Neural progenitor cell (in vitro differentiated cells): ENCODE measurements at regions not wholly inside any gene's neighbourhood (a gene's known extent, or its start where the extent isn't known, plus 50 kb on each side); places are given as distances from the start of the nearest gene placed in this dataset.
A peak's percentile ranks its signal among the peaks of the same experiment; 100 is the strongest.

ENCODE experiments used
- DNase-seq: peaks from one replicate; pipeline ENCODE4 v3.0.0-alpha.2; 2016; ENCODE audit warnings: low spot score
- H2AFZ ChIP-seq: fragments of 200-600 bp; sonication (generic); replicated peaks from 2 replicates; pipeline ENCODE4 v1.6.1; 2016; ENCODE audit warnings: antibody characterized with exemption
- H3F3A ChIP-seq: fragments of 200-600 bp; sonication (generic); 2 replicates; pipeline ENCODE4 v1.6.1; 2016; ENCODE audit warnings: antibody characterized with exemption, low read depth
- H3K27ac ChIP-seq: fragments of 200-600 bp; sonication (generic); 2 replicates; pipeline ENCODE4 v1.5.1; 2016; ENCODE audit warnings: mild to moderate bottlenecking
- H3K27me3 ChIP-seq: fragments of 200-600 bp; sonication (generic); 2 replicates; pipeline ENCODE4 v1.6.1; 2016; ENCODE audit warnings: mild to moderate bottlenecking, moderate library complexity
- H3K36me3 ChIP-seq: fragments of 200-600 bp; sonication (generic); 2 replicates; pipeline ENCODE4 v1.5.1; 2016
- H3K4me1 ChIP-seq: fragments of 200-600 bp; sonication (generic); 2 replicates; pipeline ENCODE4 v1.6.1; 2016; ENCODE audit warnings: mixed run types
- H3K4me2 ChIP-seq: fragments of 200-600 bp; sonication (generic); 2 replicates; pipeline ENCODE4 v1.6.1; 2016
- H3K4me3 ChIP-seq: fragments of 200-600 bp; sonication (generic); 2 replicates; pipeline ENCODE4 v1.5.1; 2016
- H3K79me2 ChIP-seq: fragments of 200-600 bp; sonication (generic); 2 replicates; pipeline ENCODE4 v1.6.1; 2016; ENCODE audit warnings: low read depth
- H3K9ac ChIP-seq: fragments of 200-600 bp; sonication (generic); 2 replicates; pipeline ENCODE4 v1.6.1; 2016
- H3K9me3 ChIP-seq: fragments of 200-600 bp; sonication (generic); 2 replicates; pipeline ENCODE4 v1.5.1; 2016; ENCODE audit warnings: low read depth
- H4K20me1 ChIP-seq: fragments of 200-600 bp; sonication (generic); 2 replicates; pipeline ENCODE4 v1.6.1; 2016; ENCODE audit warnings: low read depth
- H3K27ac Mint-ChIP-seq: 3 replicates; pipeline ENCODE4 v1.8.0; 2021; ENCODE audit warnings: mixed read lengths
- H3K27me3 Mint-ChIP-seq: 2 replicates; pipeline ENCODE4 v1.8.0; 2022; ENCODE audit warnings: low read depth, mild to moderate bottlenecking, inconsistent platforms, moderate library complexity, mixed read lengths; ENCODE audit not compliant: insufficient read depth
- H3K36me3 Mint-ChIP-seq: 3 replicates; pipeline ENCODE4 v1.8.0; 2021; ENCODE audit warnings: mixed read lengths
- H3K4me1 Mint-ChIP-seq: 3 replicates; pipeline ENCODE4 v1.8.0; 2021; ENCODE audit warnings: mixed read lengths
- H3K4me3 Mint-ChIP-seq: 3 replicates; pipeline ENCODE4 v1.8.0; 2021; ENCODE audit warnings: mild to moderate bottlenecking, moderate library complexity, mixed read lengths
- H3K9me3 Mint-ChIP-seq: 3 replicates; pipeline ENCODE4 v1.8.0; 2020; ENCODE audit warnings: mixed read lengths
- EZH2 ChIP-seq: fragments of 200-600 bp; sonication (generic); IDR thresholded peaks from 2 replicates; pipeline ENCODE4 v1.6.1; 2017; ENCODE audit warnings: antibody characterized with exemption, mild to moderate bottlenecking, moderate library complexity
- EZH2phosphoT487 ChIP-seq: fragments of 200-600 bp; sonication (generic); IDR thresholded peaks from 2 replicates; pipeline ENCODE4 v1.6.1; 2017; ENCODE audit warnings: antibody characterized with exemption
- TF ChIP-seq, protein P1 (sequence below): fragments of 200-600 bp; sonication (generic); IDR thresholded peaks from 2 replicates; pipeline ENCODE4 v1.5.1; 2017; ENCODE audit warnings: antibody characterized with exemption, mild to moderate bottlenecking

GRCh38 chr2:144597894-144598593, 78.1 kb upstream of the ZEB2 start:
- peaks cover 39% of the 10 kb centered on the region for H3K4me1 Mint-ChIP-seq
- Histone ChIP-seq H3K27me3 (no peaks in the 10 kb centered on the region), H3K4me2 (no peak overlapping the region), H3K36me3 (no peaks in the 10 kb centered on the region), H3K4me1 (peaks cover 37% of the 10 kb centered on the region), H3K27ac (no peak overlapping the region), H3K9me3 (no peaks in the 10 kb centered on the region), H3F3A (peaks cover 8% of the 10 kb centered on the region), H2AFZ (no peak overlapping the region), H3K4me3 (no peak overlapping the region), H3K79me2 (no peaks in the 10 kb centered on the region), H3K9ac (no peak overlapping the region), H4K20me1 (no peaks in the 10 kb centered on the region)
- peaks cover 2% of the 10 kb centered on the region for H3K27me3 Mint-ChIP-seq
- peaks cover 10% of the 10 kb centered on the region for H3K9me3 Mint-ChIP-seq
- H3K36me3 Mint-ChIP-seq: peaks cover 4% of the 10 kb centered on the region
- no peak for TF ChIP-seq EZH2phosphoT487
- TF ChIP-seq, protein P1, sequence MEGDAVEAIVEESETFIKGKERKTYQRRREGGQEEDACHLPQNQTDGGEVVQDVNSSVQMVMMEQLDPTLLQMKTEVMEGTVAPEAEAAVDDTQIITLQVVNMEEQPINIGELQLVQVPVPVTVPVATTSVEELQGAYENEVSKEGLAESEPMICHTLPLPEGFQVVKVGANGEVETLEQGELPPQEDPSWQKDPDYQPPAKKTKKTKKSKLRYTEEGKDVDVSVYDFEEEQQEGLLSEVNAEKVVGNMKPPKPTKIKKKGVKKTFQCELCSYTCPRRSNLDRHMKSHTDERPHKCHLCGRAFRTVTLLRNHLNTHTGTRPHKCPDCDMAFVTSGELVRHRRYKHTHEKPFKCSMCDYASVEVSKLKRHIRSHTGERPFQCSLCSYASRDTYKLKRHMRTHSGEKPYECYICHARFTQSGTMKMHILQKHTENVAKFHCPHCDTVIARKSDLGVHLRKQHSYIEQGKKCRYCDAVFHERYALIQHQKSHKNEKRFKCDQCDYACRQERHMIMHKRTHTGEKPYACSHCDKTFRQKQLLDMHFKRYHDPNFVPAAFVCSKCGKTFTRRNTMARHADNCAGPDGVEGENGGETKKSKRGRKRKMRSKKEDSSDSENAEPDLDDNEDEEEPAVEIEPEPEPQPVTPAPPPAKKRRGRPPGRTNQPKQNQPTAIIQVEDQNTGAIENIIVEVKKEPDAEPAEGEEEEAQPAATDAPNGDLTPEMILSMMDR: no peak
- no peak for TF ChIP-seq EZH2
- no peak overlapping the region for H3K4me3 Mint-ChIP-seq
- H3K27ac Mint-ChIP-seq: no peak overlapping the region
- DNase-seq: no peak

DNA sequence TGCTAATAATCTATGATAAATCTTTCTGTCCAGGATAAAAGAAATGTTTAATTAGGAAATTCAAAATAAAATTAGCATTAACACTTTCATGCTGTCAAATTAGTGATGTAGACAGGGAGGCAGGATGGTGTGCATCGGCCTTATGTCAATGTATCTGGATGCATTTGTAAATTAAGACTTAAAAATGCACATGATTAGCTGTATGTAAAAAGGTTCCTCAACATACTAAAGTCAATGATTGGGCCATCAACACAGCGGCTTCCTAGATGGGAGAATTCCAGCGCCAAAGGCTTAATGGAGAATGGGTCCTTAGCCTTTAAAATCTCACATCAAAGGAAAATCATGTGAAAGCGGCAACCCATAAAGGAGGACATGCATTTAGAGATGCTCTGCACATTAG, 77.5 kb upstream of the ZEB2 start:
- Histone ChIP-seq H3K27me3 (no peaks in the 10 kb centered on the region), H2AFZ (no peak overlapping the region), H3K4me2 (no peak overlapping the region), H3K36me3 (no peaks in the 10 kb centered on the region), H3K9me3 (no peaks in the 10 kb centered on the region), H3K4me3 (no peak overlapping the region), H3K4me1 (peaks cover 43% of the 10 kb centered on the region), H3K79me2 (no peaks in the 10 kb centered on the region), H4K20me1 (no peaks in the 10 kb centered on the region), H3F3A (peaks cover 9% of the 10 kb centered on the region), H3K9ac (no peak overlapping the region), H3K27ac (no peak overlapping the region)
- TF ChIP-seq, protein P1: no peak
- TF ChIP-seq EZH2phosphoT487: no peak
- no peak for TF ChIP-seq EZH2
- peaks cover 2% of the 10 kb centered on the region for H3K27me3 Mint-ChIP-seq
- H3K27ac Mint-ChIP-seq: no peak overlapping the region
- peaks cover 43% of the 10 kb centered on the region for H3K4me1 Mint-ChIP-seq
- DNase-seq: no peak
- peaks cover 4% of the 10 kb centered on the region for H3K36me3 Mint-ChIP-seq
- H3K4me3 Mint-ChIP-seq: no peak overlapping the region
- H3K9me3 Mint-ChIP-seq: peaks cover 10% of the 10 kb centered on the region

DNA sequence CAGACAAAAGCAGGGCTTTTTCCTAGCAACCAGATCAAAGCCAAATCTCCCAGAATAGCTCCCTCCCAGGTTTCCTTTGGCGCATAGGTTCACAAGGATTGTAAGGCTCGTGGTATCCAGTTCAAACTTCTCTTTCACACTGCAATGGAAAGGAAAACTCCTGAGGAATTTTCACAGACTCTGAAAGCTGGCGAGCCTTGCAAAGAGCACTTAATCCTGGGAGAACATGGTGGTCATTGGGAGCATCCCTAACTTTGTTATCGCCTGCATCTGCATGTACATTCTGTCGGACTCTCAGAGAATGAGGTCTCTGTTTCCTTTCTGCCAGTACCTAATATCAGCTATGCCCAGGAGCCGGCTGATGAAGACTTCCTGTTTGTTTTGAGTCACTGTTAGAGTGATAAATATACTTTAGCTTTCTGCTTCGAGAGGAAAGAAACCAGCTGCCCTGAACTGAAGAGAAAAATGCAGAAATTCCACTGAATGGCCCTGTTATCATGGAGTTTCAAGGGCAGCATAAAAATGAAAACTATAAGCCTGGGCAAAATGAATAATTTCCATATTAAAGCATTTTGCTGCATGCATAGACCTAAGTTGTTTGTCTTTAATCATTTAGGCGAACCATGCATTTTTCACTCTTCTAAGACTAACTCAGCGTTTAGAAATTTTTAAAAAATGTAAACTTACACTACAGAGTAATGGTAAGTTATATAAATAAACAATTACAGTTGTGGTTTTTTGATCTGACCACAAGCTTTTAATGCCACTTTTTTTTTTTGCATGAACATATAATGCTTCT, 76.4 kb upstream of the ZEB2 start:
- H3K27me3 Mint-ChIP-seq: peaks cover 2% of the 10 kb centered on the region
- peak overlapping the region; percentile 98 for H3K27ac Mint-ChIP-seq
- H3K9me3 ChIP-seq: no peaks in the 10 kb centered on the region
- peak overlapping the region; percentile 73 for H3K4me3 Mint-ChIP-seq
- peaks cover 54% of the 10 kb centered on the region for H3K4me1 Mint-ChIP-seq
- no peak overlapping the region for H3K9ac ChIP-seq
- peak overlapping the region; percentile 42 for H3K4me2 ChIP-seq
- peaks cover 18% of the 10 kb centered on the region for H3F3A ChIP-seq
- H3K27ac ChIP-seq: peak overlapping the region; percentile 24
- TF ChIP-seq EZH2 (no peak), EZH2phosphoT487 (no peak)
- TF ChIP-seq, protein P1: no peak
- no peaks in the 10 kb centered on the region for H3K27me3 ChIP-seq
- peaks cover 8% of the 10 kb centered on the region for H3K9me3 Mint-ChIP-seq
- H3K4me1 ChIP-seq: peaks cover 54% of the 10 kb centered on the region
- H3K36me3 Mint-ChIP-seq: peaks cover 4% of the 10 kb centered on the region
- no peaks in the 10 kb centered on the region for H4K20me1 ChIP-seq
- no peak overlapping the region for H3K4me3 ChIP-seq
- H2AFZ ChIP-seq: peak overlapping the region; percentile 93
- no peaks in the 10 kb centered on the region for H3K36me3 ChIP-seq
- H3K79me2 ChIP-seq: no peaks in the 10 kb centered on the region
- DNase-seq: peak; percentile 55
